Liver (tissue), 3 donors: ENCODE measurements at regions not wholly inside any gene's neighbourhood (a gene's known extent, or its start where the extent isn't known, plus 50 kb on each side); places are given as distances from the start of the nearest gene placed in this dataset.

Experiments
- ATF3 ChIP-seq: IDR thresholded peaks from 2 replicates; pipeline ENCODE4 v1.6.1; 2016; ENCODE audit warnings: antibody characterized with exemption
- CTCF ChIP-seq: fragments of 150-350 bp; IDR thresholded peaks from 2 replicates; pipeline ENCODE4 v1.5.1; 2017; ENCODE audit warnings: improper control_type of control experiment, low read depth, low read length; ENCODE audit not compliant: missing input control
- JUND ChIP-seq, 2 donors: IDR thresholded peaks; 2 replicates each; pipeline ENCODE4 v1.6.1; 2016; ENCODE audit warnings: antibody characterized with exemption in 2 of 2
- REST ChIP-seq: IDR thresholded peaks from 2 replicates; pipeline ENCODE4 v1.6.1; 2016; ENCODE audit warnings: antibody characterized with exemption, mild to moderate bottlenecking
- RXRA ChIP-seq, 2 donors: IDR thresholded peaks; 2 replicates each; pipeline ENCODE4 v1.6.1; 2017 to 2018; ENCODE audit warnings: antibody characterized with exemption in 2 of 2, mild to moderate bottlenecking in 1 of 2
- donor health status: healthy.
- donor health status: healthy.

GRCh38 chr9:87095951-87096350, 148.6 kb upstream of the GAS1 start:
- TF ChIP-seq CTCF: no peak
- no peak for TF ChIP-seq REST
- TF ChIP-seq ATF3: no peak
- no peak for TF ChIP-seq JUND (IDR thresholded peaks at IDR 0.05)
- TF ChIP-seq RXRA (IDR thresholded peaks at IDR 0.05): no peak
